ENCODE measurements at regions not wholly inside any gene's neighbourhood (a gene's known extent, or its start where the extent isn't known, plus 50 kb on each side); places are given as distances from the start of the nearest gene placed in this dataset.

DNA sequence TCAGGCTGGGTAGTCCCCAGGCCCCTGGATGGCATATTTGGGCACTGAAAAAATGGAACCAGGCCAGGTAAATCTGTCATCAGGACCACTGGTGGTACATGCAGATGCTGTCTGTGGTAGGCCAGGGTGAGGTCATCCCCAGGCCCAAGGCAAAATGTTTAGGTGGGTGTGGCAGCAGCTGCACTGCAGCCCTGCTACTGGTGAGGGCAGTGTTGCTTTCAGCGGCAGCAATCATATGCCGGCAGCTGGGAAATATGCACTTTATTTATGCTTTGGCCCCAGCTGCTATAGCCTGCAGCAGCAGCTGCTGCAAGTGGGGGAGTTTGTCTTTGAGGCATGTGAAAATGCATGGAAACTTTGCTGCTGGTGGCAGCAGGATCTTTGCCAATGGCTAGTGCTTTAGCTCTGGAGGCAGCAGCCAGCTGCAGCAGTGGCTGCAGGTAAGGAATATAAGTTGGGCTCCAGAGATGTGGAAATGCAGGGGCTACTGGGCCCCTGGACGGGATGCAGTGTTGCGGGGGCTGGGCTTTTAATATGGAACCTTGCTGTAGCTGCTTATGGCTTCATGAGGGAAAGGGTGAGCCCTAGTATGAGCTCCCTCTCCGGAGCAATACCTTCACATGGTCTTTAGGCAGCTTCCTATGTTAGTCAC lies 365.7 kb upstream of the CADM1 start:
- no peak overlapping the region for H3K9ac ChIP-seq
- 42% methylated on average over 2 of the region's 5 CpGs for WGBS (ENCODE audit: low lambda C conversion rate)
- no peak overlapping the region for H3K4me3 ChIP-seq (ENCODE audit: low read depth in 2 of 2, low read length in 1 of 2)
- ChIA-PET CTCF (interaction anchor here (0.9 to 1.5 kb wide), 8 partner anchors 15 to 772 kb away, joined by 3 to 6 read pairs (median 4); no protein-coding TSS in a partner anchor), POLR2A (no interaction called here)
- no peaks in the 10 kb centered on the region for H3K27me3 ChIP-seq (ENCODE audit: insufficient read depth)
- H4K20me1 ChIP-seq (ENCODE audit: insufficient read depth) = no peaks in the 10 kb centered on the region
- TF ChIP-seq SMC3 (IDR thresholded peaks at IDR 0.05; ENCODE audit: low read depth, low read length) (peak; percentile 36; the same call in 1 of the 2 replicates), RAD21 (IDR thresholded peaks at IDR 0.05; ENCODE audit: low read length) (peak; percentile 70), CHD2 (IDR thresholded peaks at IDR 0.05; ENCODE audit: low read length, partially characterized antibody) (no peak)
- H3K4me2 ChIP-seq = no peak overlapping the region
- H3K79me2 ChIP-seq (ENCODE audit: insufficient read depth) = no peaks in the 10 kb centered on the region
- no peaks in the 10 kb centered on the region for H3K9me3 ChIP-seq
- H3K36me3 ChIP-seq (replicated peaks in 1 of 2; ENCODE audit: control insufficient read depth in 1 of 2, insufficient read depth in 2 of 2, low read length in 1 of 2) = no peaks in the 10 kb centered on the region
- peak; percentile 55 for DNase-seq
- peaks cover 0 to 10% of the 10 kb centered on the region in 2 experiments; a peak in 1 of 4 replicates for H3K4me1 ChIP-seq (ENCODE audit: control insufficient read depth in 1 of 2, insufficient read depth in 2 of 2, low read depth in 1 of 2, low read length in 1 of 2)
- H3K27ac ChIP-seq (ENCODE audit: low read depth in 2 of 2, low read length in 1 of 2) = no peak overlapping the region; a peak in 1 of 4 replicates
- no peaks in the 10 kb centered on the region for H3K9me2 ChIP-seq
- H2AFZ ChIP-seq (ENCODE audit: low read depth) = no peak overlapping the region
- H3F3A ChIP-seq (replicated peaks; ENCODE audit: insufficient read depth) = no peaks in the 10 kb centered on the region

DNA sequence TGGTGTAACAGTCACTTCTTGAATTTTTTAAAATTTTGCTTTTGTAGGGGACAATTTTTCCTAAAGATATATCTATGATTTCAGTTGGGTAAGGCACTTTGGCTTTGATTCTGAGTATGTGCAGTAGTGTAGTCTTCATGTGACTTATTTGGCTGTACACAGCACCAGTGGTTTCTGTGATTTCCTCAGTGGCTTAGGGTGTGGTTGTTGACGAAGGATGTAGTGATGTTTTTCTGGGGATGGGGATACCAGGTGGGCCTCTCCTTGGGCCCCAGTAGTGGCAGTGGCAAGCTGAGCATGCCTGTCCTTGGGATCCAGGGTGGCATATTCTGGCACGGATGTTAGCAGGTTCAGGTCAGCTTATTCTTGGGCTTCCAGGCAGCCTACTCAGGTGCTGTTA lies 364.9 kb upstream of the CADM1 start:
- peaks cover 0 to 10% of the 10 kb centered on the region in 2 experiments; a peak in 1 of 4 replicates for H3K4me1 ChIP-seq (ENCODE audit: control insufficient read depth in 1 of 2, insufficient read depth in 2 of 2, low read depth in 1 of 2, low read length in 1 of 2)
- CTCF ChIA-PET = interaction anchor here (0.8 to 1.5 kb wide), 5 partner anchors 16 to 507 kb away, joined by 3 to 6 read pairs (median 4); no protein-coding TSS in a partner anchor

DNA sequence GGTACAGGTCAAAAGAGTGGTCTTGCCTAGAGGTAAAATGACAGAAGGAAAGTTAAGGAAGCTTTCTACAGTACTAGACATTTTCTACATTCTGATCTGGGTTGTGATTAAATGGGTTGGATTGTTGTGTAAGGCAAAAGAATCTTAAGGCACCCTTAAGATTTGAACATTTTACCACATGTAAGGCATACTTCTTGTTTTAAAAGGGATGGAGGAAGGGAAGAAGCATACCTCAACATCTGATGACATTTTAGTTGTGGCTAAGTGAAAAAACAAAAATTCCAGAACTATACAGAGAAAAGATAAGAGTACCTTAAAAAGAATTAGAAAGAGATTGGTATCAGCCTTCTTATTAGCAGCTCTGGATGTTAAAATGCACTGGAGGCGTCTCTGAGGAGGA lies 356.0 kb upstream of the CADM1 start:
- CTCF ChIA-PET = no interaction called here
- WGBS (ENCODE audit: low lambda C conversion rate) = 40% methylated on average over 1 of the region's 1 CpG
- Histone ChIP-seq H4K20me1 (ENCODE audit: insufficient read depth) (no peaks in the 10 kb centered on the region), H3K79me2 (ENCODE audit: insufficient read depth) (no peaks in the 10 kb centered on the region), H3K27ac (ENCODE audit: low read depth in 2 of 2, low read length in 1 of 2) (no peak overlapping the region), H2AFZ (ENCODE audit: low read depth) (no peak overlapping the region), H3K36me3 (replicated peaks in 1 of 2; ENCODE audit: control insufficient read depth in 1 of 2, insufficient read depth in 2 of 2, low read length in 1 of 2) (no peaks in the 10 kb centered on the region), H3K4me3 (ENCODE audit: low read depth in 2 of 2, low read length in 1 of 2) (no peak overlapping the region), H3K9ac (no peak overlapping the region), H3K4me2 (no peak overlapping the region), H3K9me3 (peaks cover 7% of the 10 kb centered on the region), H3F3A (replicated peaks; ENCODE audit: insufficient read depth) (no peaks in the 10 kb centered on the region), H3K4me1 (ENCODE audit: control insufficient read depth in 1 of 2, insufficient read depth in 2 of 2, low read depth in 1 of 2, low read length in 1 of 2) (no peaks in the 10 kb centered on the region), H3K9me2 (no peaks in the 10 kb centered on the region), H3K27me3 (ENCODE audit: insufficient read depth) (no peaks in the 10 kb centered on the region)
- DNase-seq = no peak
- POLR2A ChIA-PET = no interaction called here
- no peak for TF ChIP-seq JUND (IDR thresholded peaks at IDR 0.05)
- TF ChIP-seq, protein P1, sequence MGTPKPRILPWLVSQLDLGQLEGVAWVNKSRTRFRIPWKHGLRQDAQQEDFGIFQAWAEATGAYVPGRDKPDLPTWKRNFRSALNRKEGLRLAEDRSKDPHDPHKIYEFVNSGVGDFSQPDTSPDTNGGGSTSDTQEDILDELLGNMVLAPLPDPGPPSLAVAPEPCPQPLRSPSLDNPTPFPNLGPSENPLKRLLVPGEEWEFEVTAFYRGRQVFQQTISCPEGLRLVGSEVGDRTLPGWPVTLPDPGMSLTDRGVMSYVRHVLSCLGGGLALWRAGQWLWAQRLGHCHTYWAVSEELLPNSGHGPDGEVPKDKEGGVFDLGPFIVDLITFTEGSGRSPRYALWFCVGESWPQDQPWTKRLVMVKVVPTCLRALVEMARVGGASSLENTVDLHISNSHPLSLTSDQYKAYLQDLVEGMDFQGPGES (IDR thresholded peaks at IDR 0.05; ENCODE audit: low read depth, low read length) = no peak
- no peak for TF ChIP-seq RCOR1 (IDR thresholded peaks at IDR 0.05; ENCODE audit: low read length)
- no peak for TF ChIP-seq EZH2phosphoT487 (IDR thresholded peaks at IDR 0.05; ENCODE audit: borderline replicate concordance, low read depth)
- TF ChIP-seq, protein P2, sequence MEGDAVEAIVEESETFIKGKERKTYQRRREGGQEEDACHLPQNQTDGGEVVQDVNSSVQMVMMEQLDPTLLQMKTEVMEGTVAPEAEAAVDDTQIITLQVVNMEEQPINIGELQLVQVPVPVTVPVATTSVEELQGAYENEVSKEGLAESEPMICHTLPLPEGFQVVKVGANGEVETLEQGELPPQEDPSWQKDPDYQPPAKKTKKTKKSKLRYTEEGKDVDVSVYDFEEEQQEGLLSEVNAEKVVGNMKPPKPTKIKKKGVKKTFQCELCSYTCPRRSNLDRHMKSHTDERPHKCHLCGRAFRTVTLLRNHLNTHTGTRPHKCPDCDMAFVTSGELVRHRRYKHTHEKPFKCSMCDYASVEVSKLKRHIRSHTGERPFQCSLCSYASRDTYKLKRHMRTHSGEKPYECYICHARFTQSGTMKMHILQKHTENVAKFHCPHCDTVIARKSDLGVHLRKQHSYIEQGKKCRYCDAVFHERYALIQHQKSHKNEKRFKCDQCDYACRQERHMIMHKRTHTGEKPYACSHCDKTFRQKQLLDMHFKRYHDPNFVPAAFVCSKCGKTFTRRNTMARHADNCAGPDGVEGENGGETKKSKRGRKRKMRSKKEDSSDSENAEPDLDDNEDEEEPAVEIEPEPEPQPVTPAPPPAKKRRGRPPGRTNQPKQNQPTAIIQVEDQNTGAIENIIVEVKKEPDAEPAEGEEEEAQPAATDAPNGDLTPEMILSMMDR (IDR thresholded peaks at IDR 0.05) = no peak
- TF ChIP-seq TAF1 (IDR thresholded peaks at IDR 0.05; ENCODE audit: borderline replicate concordance, low read depth, low read length) = no peak

More for the DNA sequence above, 364.9 kb upstream of the CADM1 start:
- Histone ChIP-seq H3K27me3 (ENCODE audit: insufficient read depth) (no peaks in the 10 kb centered on the region), H3K9ac (no peak overlapping the region), H3K4me2 (no peak overlapping the region), H3F3A (replicated peaks; ENCODE audit: insufficient read depth) (no peaks in the 10 kb centered on the region), H4K20me1 (ENCODE audit: insufficient read depth) (no peaks in the 10 kb centered on the region), H3K4me3 (ENCODE audit: low read depth in 2 of 2, low read length in 1 of 2) (no peak overlapping the region), H2AFZ (ENCODE audit: low read depth) (no peak overlapping the region), H3K79me2 (ENCODE audit: insufficient read depth) (no peaks in the 10 kb centered on the region), H3K9me3 (no peaks in the 10 kb centered on the region), H3K27ac (ENCODE audit: low read depth in 2 of 2, low read length in 1 of 2) (no peak overlapping the region), H3K9me2 (no peaks in the 10 kb centered on the region), H3K36me3 (replicated peaks in 1 of 2; ENCODE audit: control insufficient read depth in 1 of 2, insufficient read depth in 2 of 2, low read length in 1 of 2) (no peaks in the 10 kb centered on the region)
- POLR2A ChIA-PET = no interaction called here
- DNase-seq = no peak
- TF ChIP-seq, protein P3, sequence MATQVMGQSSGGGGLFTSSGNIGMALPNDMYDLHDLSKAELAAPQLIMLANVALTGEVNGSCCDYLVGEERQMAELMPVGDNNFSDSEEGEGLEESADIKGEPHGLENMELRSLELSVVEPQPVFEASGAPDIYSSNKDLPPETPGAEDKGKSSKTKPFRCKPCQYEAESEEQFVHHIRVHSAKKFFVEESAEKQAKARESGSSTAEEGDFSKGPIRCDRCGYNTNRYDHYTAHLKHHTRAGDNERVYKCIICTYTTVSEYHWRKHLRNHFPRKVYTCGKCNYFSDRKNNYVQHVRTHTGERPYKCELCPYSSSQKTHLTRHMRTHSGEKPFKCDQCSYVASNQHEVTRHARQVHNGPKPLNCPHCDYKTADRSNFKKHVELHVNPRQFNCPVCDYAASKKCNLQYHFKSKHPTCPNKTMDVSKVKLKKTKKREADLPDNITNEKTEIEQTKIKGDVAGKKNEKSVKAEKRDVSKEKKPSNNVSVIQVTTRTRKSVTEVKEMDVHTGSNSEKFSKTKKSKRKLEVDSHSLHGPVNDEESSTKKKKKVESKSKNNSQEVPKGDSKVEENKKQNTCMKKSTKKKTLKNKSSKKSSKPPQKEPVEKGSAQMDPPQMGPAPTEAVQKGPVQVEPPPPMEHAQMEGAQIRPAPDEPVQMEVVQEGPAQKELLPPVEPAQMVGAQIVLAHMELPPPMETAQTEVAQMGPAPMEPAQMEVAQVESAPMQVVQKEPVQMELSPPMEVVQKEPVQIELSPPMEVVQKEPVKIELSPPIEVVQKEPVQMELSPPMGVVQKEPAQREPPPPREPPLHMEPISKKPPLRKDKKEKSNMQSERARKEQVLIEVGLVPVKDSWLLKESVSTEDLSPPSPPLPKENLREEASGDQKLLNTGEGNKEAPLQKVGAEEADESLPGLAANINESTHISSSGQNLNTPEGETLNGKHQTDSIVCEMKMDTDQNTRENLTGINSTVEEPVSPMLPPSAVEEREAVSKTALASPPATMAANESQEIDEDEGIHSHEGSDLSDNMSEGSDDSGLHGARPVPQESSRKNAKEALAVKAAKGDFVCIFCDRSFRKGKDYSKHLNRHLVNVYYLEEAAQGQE (IDR thresholded peaks at IDR 0.05; ENCODE audit: low read depth, low read length) = no peak
- 50% methylated on average over 2 of the region's 2 CpGs for WGBS (ENCODE audit: low lambda C conversion rate)

All from SK-N-SH (cell line).